ENCODE measurements at regions not wholly inside any gene's neighbourhood (a gene's known extent, or its start where the extent isn't known, plus 50 kb on each side); places are given as distances from the start of the nearest gene placed in this dataset.

- TF ChIP-seq CTCF (IDR thresholded peaks at IDR 0.05; ENCODE audit: low read depth, low read length) (no peak), POLR2A (IDR thresholded peaks at IDR 0.05; ENCODE audit: extremely low read depth, insufficient read length) (no peak), MYC (IDR thresholded peaks at IDR 0.05; ENCODE audit: low read depth, low read length) (no peak), MAX (IDR thresholded peaks at IDR 0.05; ENCODE audit: low read depth, low read length) (no peak)
Observed at GRCh38 chrX:519741-520140, 110.8 kb upstream of the SHOX start.
